GM13976 (cell line): ENCODE measurements at regions not wholly inside any gene's neighbourhood (a gene's known extent, or its start where the extent isn't known, plus 50 kb on each side); places are given as distances from the start of the nearest gene placed in this dataset.

Experiments used
- DNase-seq: peaks from one replicate; pipeline ENCODE4 v3.0.0; 2012; ENCODE audit warnings: low spot score
- CTCF ChIP-seq: IDR thresholded peaks from 2 replicates; pipeline ENCODE4 v1.5.1; 2012; ENCODE audit warnings: borderline replicate concordance, mild to moderate bottlenecking; ENCODE audit not compliant: insufficient read depth; ENCODE audit errors: extremely low read depth, missing control alignments, control extremely low read depth
- in situ Hi-C: fragments of 300-500 bp; cut with MboI; formaldehyde crosslinking; loops from one replicate; pipeline ENCODE4 v1.12.0; 2022; ENCODE audit warnings: low sequenced_read_pairs, mixed read lengths, inconsistent platforms; ENCODE audit not compliant: unreplicated experiment

DNA sequence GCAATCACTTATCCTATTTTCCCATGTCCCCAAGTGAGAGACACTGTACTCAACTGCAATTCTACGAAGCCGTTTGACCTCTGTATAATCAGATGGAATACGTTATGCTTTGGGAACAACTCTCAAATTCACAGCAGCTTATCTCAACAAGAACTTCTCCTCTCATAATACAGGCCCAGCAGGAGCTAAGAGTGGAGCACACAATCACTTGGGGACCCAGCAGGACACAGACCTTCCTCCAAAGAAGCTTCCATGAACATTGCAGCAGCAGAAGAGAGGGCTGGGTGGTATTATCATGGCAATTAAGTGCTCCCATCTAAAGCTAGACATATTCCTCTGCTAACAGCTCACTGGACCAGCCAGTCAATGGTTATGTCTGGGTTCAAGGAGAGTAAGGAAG, 428.3 kb upstream of the MIR17HG start:
- no peak for DNase-seq
- in situ Hi-C loops, result no loop called here
- no peak for TF ChIP-seq CTCF

- no peak for TF ChIP-seq CTCF
- in situ Hi-C loops, result no loop called here
- no peak for DNase-seq
Measured at GRCh38 chr13:90926459-90926858, 421.0 kb upstream of the MIR17HG start.

- in situ Hi-C loops, result no loop called here
- DNase-seq, result no peak
- TF ChIP-seq CTCF, result no peak
Measured at GRCh38 chr13:90928109-90928508, 419.4 kb upstream of the MIR17HG start.

- no peak for DNase-seq
- TF ChIP-seq CTCF, result no peak
- in situ Hi-C loops, result no loop called here
Measured at GRCh38 chr13:90933097-90933826, 414.2 kb upstream of the MIR17HG start.

- in situ Hi-C loops, result no loop called here
- DNase-seq, result no peak
- TF ChIP-seq CTCF, result no peak
Measured at GRCh38 chr13:90934741-90935140, 412.7 kb upstream of the MIR17HG start.

DNA sequence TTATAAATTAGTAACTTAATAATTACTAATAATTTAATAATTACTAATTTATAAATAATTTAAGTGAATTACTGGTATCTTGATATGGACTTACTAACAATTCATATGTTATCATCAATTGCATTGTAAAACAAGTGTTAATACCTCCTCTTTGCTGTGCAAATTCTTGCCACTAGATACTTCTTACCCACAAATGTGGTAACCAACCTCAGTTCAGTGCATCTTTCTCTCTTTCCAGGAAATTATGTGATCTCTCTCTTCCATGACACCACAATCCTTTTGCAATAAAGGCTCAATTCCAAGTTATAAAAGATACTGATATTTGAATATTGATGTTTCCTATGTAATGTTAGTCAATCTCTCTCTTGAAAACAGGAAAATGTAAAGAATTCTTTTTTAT, 408.6 kb upstream of the MIR17HG start:
- no peak for DNase-seq
- in situ Hi-C loops, result no loop called here
- TF ChIP-seq CTCF, result no peak
